ENCODE measurements at regions not wholly inside any gene's neighbourhood (a gene's known extent, or its start where the extent isn't known, plus 50 kb on each side); places are given as distances from the start of the nearest gene placed in this dataset.
A peak's percentile ranks its signal among the peaks of the same experiment; 100 is the strongest.
"Not testable (repeated sequence)": the region's sequence is repeated elsewhere in the genome, so short reads cannot be mapped to it uniquely, and the experiment has no call there.

DNA sequence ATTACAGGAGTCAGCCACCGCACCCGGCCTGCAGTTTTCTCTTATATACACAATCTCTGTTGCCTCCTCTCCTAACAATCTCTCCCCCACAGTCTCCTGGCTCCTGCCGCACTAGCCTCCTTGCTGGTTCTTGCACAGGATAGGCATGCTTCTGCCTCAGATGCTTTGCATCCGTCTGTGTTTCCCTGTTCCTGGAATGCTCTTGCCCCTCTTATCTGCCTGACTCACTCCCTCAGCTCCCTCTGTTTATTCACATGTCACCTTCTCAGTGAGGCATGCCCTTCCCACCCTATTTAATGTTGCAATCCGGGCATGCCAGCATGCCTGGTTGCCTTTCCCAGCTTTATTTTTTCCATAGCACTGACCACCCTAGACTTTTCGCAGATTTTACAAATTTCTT, 161.9 kb downstream of the PHF8 start (continued):
- TF ChIP-seq ZNF331 (CRISPR knock-in tag; IDR thresholded peaks at IDR 0.05; ENCODE audit: low read depth), result no peak
- TF ChIP-seq, protein P1, sequence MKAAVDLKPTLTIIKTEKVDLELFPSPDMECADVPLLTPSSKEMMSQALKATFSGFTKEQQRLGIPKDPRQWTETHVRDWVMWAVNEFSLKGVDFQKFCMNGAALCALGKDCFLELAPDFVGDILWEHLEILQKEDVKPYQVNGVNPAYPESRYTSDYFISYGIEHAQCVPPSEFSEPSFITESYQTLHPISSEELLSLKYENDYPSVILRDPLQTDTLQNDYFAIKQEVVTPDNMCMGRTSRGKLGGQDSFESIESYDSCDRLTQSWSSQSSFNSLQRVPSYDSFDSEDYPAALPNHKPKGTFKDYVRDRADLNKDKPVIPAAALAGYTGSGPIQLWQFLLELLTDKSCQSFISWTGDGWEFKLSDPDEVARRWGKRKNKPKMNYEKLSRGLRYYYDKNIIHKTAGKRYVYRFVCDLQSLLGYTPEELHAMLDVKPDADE (IDR thresholded peaks at IDR 0.05), result no peak
- TF ChIP-seq ZNF114 (CRISPR knock-in tag; IDR thresholded peaks at IDR 0.05), result no peak
- TF ChIP-seq POLR2AphosphoS5 (IDR thresholded peaks at IDR 0.05; ENCODE audit: low read depth), result no peak
- no peak for TF ChIP-seq EZH2 (IDR thresholded peaks at IDR 0.05; ENCODE audit: low read depth, unreplicated experiment)

DNA sequence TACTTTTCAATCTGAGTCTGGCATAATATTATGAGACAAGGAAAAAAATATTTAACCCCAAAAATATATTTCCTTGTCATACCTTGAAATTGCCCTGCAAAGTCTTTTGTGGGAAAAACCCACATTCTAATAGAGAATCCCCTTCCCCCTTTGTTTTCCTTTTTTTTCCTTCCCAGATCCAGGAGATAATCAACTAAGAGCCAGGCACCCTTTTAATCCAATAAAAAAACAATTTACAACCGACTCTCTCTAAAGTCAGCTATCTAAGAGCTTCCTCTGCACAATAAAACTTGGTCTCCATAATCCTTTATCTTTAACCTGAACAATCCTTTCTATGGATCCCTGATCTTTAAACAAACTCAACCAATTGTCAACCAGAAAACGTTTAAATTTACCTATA, 163.5 kb downstream of the PHF8 start:
- H3K36me3 Mint-ChIP-seq (ENCODE audit: low read depth); H3K27me3 Mint-ChIP-seq (ENCODE audit: insufficient read depth, low read depth, poor library complexity); ATAC-seq; H3K36me3 ChIP-seq (ENCODE audit: insufficient read depth); H3K4me3 ChIP-seq; H3K4me1 ChIP-seq (ENCODE audit: insufficient read depth); H3K27me3 ChIP-seq (ENCODE audit: insufficient read depth); H3K4me2 ChIP-seq; H3K9me3 Mint-ChIP-seq; H3K79me2 ChIP-seq (replicated peaks; ENCODE audit: insufficient read depth); H3K4me3 Mint-ChIP-seq; H3K27ac ChIP-seq (ENCODE audit: low read depth); H3K4me1 Mint-ChIP-seq; H3F3A ChIP-seq (replicated peaks; ENCODE audit: low read depth); DNase-seq (ENCODE audit: low spot score); H2AFZ ChIP-seq; H3K27ac Mint-ChIP-seq; H3K9me2 ChIP-seq (ENCODE audit: insufficient read depth); H4K20me1 ChIP-seq (replicated peaks; ENCODE audit: insufficient read depth): not testable (repeated sequence)

DNA sequence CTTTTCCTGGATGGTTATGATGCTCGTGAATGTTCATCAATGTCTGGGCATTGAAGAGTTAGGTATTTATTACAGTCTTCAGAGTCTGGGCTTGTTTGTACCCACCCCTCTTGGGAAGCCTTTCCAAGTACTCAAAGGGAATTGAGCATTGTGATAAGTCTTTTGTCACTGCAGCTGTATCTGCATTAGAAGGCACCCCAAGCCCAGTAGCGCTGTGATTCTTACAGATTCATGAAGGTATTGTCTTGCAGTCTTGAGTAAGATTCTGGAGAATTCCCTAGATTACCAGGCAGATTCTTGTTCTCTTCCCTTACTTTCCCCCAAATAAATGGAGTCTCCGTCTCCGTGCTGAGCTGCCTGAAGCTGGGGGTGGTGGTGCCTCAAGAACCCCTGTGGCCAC, 173.4 kb upstream of the HUWE1 start:
- Histone ChIP-seq H3K79me2 (replicated peaks; ENCODE audit: insufficient read depth) (no peaks in the 10 kb centered on the region), H3K9me2 (ENCODE audit: insufficient read depth) (no peaks in the 10 kb centered on the region), H3K27ac (ENCODE audit: low read depth) (no peak overlapping the region), H4K20me1 (replicated peaks; ENCODE audit: insufficient read depth) (no peaks in the 10 kb centered on the region), H3K4me2 (no peak overlapping the region), H3K4me3 (no peak overlapping the region), H3K27me3 (ENCODE audit: insufficient read depth) (no peaks in the 10 kb centered on the region), H3K36me3 (ENCODE audit: insufficient read depth) (no peaks in the 10 kb centered on the region), H2AFZ (no peak overlapping the region), H3K4me1 (ENCODE audit: insufficient read depth) (no peaks in the 10 kb centered on the region; the same call in 1 of the 2 replicates), H3F3A (replicated peaks; ENCODE audit: low read depth) (no peaks in the 10 kb centered on the region)
- Mint-ChIP-seq H3K36me3 (ENCODE audit: low read depth) (peaks cover 6% of the 10 kb centered on the region; the same call in 1 of the 3 replicates), H3K9me3 (peaks cover 9% of the 10 kb centered on the region; the same call in 2 of the 3 replicates), H3K4me1 (peaks cover 17% of the 10 kb centered on the region), H3K27me3 (ENCODE audit: insufficient read depth, low read depth, poor library complexity) (peaks cover 4% of the 10 kb centered on the region), H3K4me3 (no peak overlapping the region), H3K27ac (no peak overlapping the region)
- ATAC-seq (peak; percentile 67), DNase-seq (ENCODE audit: low spot score) (peak; percentile 5)
- TF ChIP-seq, protein P1 (IDR thresholded peaks at IDR 0.05), result no peak
- TF ChIP-seq STAT1 (IDR thresholded peaks at IDR 0.05; ENCODE audit: unreplicated experiment) (no peak), NANOG (IDR thresholded peaks at IDR 0.05; ENCODE audit: borderline replicate concordance) (no peak), POLR2AphosphoS5 (IDR thresholded peaks at IDR 0.05; ENCODE audit: low read depth) (no peak)
- TF ChIP-seq, protein P2, sequence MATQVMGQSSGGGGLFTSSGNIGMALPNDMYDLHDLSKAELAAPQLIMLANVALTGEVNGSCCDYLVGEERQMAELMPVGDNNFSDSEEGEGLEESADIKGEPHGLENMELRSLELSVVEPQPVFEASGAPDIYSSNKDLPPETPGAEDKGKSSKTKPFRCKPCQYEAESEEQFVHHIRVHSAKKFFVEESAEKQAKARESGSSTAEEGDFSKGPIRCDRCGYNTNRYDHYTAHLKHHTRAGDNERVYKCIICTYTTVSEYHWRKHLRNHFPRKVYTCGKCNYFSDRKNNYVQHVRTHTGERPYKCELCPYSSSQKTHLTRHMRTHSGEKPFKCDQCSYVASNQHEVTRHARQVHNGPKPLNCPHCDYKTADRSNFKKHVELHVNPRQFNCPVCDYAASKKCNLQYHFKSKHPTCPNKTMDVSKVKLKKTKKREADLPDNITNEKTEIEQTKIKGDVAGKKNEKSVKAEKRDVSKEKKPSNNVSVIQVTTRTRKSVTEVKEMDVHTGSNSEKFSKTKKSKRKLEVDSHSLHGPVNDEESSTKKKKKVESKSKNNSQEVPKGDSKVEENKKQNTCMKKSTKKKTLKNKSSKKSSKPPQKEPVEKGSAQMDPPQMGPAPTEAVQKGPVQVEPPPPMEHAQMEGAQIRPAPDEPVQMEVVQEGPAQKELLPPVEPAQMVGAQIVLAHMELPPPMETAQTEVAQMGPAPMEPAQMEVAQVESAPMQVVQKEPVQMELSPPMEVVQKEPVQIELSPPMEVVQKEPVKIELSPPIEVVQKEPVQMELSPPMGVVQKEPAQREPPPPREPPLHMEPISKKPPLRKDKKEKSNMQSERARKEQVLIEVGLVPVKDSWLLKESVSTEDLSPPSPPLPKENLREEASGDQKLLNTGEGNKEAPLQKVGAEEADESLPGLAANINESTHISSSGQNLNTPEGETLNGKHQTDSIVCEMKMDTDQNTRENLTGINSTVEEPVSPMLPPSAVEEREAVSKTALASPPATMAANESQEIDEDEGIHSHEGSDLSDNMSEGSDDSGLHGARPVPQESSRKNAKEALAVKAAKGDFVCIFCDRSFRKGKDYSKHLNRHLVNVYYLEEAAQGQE (IDR thresholded peaks at IDR 0.05; ENCODE audit: unreplicated experiment), result no peak
- TF ChIP-seq, protein P3, sequence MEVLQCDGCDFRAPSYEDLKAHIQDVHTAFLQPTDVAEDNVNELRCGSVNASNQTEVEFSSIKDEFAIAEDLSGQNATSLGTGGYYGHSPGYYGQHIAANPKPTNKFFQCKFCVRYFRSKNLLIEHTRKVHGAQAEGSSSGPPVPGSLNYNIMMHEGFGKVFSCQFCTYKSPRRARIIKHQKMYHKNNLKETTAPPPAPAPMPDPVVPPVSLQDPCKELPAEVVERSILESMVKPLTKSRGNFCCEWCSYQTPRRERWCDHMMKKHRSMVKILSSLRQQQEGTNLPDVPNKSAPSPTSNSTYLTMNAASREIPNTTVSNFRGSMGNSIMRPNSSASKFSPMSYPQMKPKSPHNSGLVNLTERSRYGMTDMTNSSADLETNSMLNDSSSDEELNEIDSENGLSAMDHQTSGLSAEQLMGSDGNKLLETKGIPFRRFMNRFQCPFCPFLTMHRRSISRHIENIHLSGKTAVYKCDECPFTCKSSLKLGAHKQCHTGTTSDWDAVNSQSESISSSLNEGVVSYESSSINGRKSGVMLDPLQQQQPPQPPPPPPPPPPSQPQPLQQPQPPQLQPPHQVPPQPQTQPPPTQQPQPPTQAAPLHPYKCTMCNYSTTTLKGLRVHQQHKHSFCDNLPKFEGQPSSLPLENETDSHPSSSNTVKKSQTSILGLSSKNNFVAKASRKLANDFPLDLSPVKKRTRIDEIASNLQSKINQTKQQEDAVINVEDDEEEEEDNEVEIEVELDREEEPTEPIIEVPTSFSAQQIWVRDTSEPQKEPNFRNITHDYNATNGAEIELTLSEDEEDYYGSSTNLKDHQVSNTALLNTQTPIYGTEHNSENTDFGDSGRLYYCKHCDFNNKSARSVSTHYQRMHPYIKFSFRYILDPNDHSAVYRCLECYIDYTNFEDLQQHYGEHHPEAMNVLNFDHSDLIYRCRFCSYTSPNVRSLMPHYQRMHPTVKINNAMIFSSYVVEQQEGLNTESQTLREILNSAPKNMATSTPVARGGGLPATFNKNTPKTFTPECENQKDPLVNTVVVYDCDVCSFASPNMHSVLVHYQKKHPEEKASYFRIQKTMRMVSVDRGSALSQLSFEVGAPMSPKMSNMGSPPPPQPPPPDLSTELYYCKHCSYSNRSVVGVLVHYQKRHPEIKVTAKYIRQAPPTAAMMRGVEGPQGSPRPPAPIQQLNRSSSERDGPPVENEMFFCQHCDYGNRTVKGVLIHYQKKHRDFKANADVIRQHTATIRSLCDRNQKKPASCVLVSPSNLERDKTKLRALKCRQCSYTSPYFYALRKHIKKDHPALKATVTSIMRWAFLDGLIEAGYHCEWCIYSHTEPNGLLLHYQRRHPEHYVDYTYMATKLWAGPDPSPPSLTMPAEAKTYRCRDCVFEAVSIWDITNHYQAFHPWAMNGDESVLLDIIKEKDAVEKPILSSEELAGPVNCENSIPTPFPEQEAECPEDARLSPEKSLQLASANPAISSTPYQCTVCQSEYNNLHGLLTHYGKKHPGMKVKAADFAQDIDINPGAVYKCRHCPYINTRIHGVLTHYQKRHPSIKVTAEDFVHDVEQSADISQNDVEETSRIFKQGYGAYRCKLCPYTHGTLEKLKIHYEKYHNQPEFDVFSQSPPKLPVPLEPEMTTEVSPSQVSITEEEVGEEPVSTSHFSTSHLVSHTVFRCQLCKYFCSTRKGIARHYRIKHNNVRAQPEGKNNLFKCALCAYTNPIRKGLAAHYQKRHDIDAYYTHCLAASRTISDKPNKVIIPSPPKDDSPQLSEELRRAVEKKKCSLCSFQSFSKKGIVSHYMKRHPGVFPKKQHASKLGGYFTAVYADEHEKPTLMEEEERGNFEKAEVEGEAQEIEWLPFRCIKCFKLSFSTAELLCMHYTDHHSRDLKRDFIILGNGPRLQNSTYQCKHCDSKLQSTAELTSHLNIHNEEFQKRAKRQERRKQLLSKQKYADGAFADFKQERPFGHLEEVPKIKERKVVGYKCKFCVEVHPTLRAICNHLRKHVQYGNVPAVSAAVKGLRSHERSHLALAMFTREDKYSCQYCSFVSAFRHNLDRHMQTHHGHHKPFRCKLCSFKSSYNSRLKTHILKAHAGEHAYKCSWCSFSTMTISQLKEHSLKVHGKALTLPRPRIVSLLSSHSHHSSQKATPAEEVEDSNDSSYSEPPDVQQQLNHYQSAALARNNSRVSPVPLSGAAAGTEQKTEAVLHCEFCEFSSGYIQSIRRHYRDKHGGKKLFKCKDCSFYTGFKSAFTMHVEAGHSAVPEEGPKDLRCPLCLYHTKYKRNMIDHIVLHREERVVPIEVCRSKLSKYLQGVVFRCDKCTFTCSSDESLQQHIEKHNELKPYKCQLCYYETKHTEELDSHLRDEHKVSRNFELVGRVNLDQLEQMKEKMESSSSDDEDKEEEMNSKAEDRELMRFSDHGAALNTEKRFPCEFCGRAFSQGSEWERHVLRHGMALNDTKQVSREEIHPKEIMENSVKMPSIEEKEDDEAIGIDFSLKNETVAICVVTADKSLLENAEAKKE (CRISPR knock-in tag; IDR thresholded peaks at IDR 0.05), result no peak
